GM21367 (cell line): ENCODE measurements at regions not wholly inside any gene's neighbourhood (a gene's known extent, or its start where the extent isn't known, plus 50 kb on each side); places are given as distances from the start of the nearest gene placed in this dataset.
"Not testable (repeated sequence)": the region's sequence is repeated elsewhere in the genome, so short reads cannot be mapped to it uniquely, and the experiment has no call there.

Experiments used
- ATAC-seq: cut with Tn5 transposase; IDR thresholded peaks from one replicate; pipeline ENCODE4 v1.9.1; 2021; ENCODE audit not compliant: unreplicated experiment

DNA sequence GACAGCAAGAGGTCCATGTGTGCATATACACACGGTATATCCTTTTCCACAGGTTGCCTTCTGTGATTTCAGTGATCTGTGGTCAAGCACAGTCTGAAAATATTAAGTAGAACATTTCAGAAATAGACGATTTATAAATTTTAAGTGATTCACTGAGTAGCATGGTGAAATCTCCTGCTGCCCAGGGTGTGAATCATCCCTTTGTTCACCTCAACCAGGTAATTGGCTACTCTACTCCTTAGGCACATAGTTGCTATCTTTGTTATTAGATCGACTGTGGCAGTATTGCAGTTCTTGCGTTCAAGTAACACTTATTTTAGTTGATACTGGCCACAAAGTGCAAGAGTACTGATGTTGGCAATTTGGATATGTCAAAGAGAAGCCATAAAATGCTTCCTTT, 1421.7 kb downstream of the GRIK2 start:
- no peak for ATAC-seq

- no peak for ATAC-seq
Measured at GRCh38 chr6:102813489-102814275, 1420.2 kb downstream of the GRIK2 start.

GRCh38 chr6:102812242-102812641, 1418.7 kb downstream of the GRIK2 start:
- no peak for ATAC-seq

GRCh38 chr6:102808944-102809505, 1415.5 kb downstream of the GRIK2 start:
- ATAC-seq = not testable (repeated sequence)

DNA sequence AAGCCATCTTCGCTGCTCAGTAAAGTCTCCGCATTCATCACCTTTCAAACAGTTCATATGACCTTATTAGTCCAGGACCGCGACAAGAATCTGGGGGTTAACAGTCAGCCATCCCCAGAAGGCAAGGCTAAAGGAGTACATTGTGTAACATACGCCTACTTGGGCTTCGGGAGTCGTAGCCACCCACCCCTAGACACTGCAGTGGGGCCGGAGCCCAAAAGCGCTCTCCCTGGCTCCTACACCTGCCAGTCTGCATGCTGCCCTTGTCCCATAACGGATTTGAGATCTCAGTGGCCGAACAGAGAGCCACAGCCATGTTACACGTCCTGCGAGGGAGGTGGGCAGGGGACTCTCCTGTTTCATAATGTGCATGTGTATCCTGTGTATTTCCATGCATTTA, 1405.5 kb downstream of the GRIK2 start:
- no peak for ATAC-seq

DNA sequence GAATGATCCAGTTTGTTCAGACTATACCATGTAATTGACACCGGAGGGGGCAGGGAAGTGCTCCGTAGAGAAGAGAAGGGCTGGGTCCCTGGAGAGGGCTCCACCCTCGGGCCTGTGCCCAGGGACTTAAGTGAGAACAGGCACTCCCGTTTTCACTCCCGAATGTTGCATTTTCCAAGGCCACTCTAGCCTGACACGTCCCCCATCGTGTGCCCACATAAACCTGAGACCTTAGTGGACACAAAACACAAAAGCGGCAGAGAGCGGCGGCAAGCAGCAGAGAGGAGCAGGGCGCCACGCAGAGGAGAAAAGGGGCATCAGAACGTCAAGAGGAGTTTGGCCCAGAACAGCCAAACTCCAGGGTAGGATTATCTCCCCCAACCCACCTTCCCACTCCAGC, 1405.1 kb downstream of the GRIK2 start:
- no peak for ATAC-seq

DNA sequence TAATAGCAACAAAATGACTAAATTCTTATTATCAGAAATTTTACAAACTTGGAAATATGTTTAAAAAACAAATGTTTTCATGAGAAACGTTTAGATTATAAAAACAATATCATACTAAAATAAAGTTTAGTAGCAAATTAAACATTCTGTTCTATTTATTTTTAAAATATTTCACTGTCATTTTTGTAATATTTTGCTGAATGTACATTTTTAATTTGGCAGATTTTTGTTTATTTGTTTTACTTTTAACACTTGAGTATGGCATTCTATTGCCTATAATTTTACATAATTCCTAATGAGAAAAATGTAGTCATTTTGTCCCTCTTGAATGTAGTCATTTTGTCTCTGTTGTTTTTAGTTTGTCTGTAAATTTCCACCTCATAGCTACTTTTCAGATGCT, 1400.2 kb downstream of the GRIK2 start:
- ATAC-seq = no peak

- ATAC-seq = no peak
Measured at GRCh38 chr6:102774326-102774725, 1380.8 kb downstream of the GRIK2 start.

GRCh38 chr6:102773636-102774035, 1380.1 kb downstream of the GRIK2 start:
- ATAC-seq = no peak

- no peak for ATAC-seq
Measured at GRCh38 chr6:102766963-102767362, 1373.5 kb downstream of the GRIK2 start.

GRCh38 chr6:102764317-102764716, 1370.8 kb downstream of the GRIK2 start:
- no peak for ATAC-seq

- no peak for ATAC-seq
Measured at GRCh38 chr6:102763891-102764290, 1370.4 kb downstream of the GRIK2 start.

DNA sequence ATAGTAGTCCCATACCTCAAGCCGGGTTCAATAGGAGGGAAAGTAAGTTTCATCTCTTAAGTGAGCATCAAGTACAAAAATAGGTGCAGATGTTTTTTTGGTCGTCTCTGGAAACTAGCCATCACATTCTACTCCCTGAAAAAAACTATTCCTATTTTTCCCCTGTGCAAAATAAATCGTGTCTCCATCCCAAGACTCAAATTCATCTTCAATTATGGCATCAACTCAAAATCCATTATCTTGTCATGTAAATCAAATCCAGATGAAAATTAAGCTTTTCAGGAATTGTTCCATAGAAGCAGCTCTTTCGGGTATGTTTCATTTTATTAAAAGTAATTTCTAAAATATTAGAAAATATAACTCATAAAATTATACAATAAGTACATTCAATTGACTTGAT, 1368.4 kb downstream of the GRIK2 start:
- ATAC-seq = no peak

DNA sequence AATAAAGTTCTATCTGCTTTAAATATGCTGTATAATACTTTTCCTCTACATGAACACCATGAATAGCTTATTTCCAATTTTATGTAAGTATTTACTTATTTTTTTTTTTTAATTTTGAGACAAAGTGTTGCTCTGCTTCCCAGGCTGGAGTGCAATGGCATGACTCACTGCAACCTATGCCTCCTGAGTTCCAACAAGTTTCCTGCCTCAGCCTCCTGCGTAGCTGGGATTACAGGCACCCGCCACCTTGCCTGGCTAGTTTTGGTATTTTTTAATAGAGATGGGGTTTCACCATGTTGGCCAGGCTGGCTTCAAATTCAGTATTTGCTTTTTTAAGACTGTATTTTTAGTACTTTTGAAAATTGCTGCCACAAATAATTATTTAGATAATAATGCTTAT, 1365.9 kb downstream of the GRIK2 start:
- ATAC-seq = no peak

- not testable (repeated sequence) for ATAC-seq
Measured at GRCh38 chr6:102758536-102758935, 1365.0 kb downstream of the GRIK2 start.

GRCh38 chr6:102749210-102749971, 1355.9 kb downstream of the GRIK2 start:
- no peak for ATAC-seq

DNA sequence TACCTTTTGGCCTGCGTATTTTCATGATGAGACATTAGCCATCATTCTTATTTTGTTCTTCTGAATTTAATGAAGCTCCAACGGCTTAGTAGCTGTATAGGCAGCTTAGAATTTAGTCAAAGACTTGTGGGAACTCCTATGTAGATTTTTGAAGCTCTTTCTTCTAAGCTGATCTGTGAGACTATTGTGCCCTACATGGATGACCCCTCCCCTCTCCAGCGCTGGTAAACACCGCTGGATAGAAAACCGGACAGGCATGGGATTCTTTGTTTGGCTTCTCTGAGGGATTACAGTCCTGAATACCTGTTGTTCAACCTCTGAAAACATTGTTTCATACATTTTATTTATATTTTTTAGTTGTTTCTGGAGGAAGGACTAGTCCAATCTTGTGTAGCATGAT, 1353.4 kb downstream of the GRIK2 start:
- no peak for ATAC-seq

DNA sequence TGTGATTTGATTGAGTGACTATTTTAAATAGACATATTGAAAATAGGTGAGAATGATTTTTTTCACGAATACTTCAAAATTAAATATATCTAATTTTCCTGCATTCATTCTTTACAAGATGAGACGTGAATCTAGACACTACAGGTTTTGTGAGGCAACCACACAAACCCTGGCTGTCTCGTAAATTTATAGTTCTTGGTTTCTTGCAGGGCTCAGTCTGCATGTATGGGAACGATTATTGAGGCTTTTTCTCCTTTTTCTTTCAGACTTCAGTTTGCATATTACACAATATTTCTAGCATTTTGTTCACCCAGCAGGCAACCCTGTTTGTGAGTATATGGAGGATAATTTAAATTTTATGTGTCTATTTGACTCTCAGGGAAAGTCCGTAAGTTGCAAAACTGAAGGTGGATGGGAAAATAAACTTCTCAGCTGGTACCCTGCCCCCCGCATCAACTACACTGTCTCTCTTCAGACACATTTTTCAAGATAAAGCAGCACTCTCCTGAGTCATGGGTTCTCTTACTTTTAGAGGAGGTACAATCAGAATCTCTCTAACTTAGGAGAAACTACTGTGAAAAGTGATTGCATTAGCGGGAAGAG, 1349.3 kb downstream of the GRIK2 start:
- ATAC-seq = no peak

DNA sequence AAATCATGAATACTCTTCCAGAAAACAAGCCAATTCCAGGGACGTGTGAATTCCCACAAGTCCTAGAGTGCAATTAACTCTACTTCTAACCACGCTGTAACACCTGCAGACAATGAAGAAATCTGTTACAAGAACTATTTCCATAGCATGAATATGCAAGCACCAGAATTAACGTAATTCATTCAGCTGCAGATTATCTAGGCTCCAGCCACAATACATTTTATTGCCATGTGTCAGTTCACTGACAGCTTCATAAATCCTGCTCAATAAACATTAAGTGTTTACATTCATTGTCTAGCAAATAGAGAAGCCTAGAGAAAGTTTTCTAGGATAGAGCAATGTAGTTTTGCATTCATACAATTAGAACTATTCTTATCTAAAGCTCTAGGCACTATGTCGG, 1348.5 kb downstream of the GRIK2 start:
- ATAC-seq = no peak

DNA sequence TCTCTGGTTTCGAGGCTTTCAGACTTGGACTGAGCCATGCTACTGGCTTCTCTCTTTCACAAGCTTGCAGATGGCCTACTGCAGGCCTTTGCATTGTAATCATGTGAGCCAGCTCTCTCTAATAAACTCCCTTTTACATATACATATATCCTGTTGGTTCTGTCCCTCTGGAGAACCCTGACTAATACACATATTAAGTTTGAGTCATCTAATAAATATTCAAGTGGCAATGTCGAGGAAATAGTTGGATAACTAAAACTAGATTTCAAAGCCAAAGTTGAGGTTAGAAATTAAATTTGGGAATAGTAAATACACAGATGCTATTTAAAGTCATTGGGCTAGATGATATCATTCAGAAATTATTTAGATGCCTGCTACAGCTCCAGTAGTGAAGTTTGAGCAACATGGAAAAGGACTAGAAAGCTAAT, 1343.4 kb downstream of the GRIK2 start:
- ATAC-seq = no peak

DNA sequence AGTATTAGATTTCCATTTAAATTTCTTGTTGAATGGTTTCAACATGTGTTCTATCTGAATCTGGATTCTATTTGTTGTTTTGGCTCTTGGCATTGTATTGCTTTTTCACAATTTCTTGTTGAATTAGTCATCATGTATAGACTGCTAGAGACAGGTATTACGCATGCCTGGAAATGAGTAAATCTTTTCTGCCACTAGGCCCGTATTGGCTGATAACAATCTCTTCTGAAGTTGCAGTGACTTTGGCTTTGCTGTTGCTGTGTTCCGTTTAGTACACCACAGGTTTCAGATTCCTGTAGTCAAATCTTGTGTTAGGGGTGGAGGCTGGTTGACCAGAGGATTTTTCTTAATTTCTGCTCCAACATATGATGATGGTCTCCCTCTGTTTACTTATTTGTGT, 1339.4 kb downstream of the GRIK2 start:
- no peak for ATAC-seq

- ATAC-seq = not testable (repeated sequence)
Measured at GRCh38 chr6:102722086-102722485, 1328.6 kb downstream of the GRIK2 start.
